Myocyte (in vitro differentiated cells): ENCODE measurements at regions not wholly inside any gene's neighbourhood (a gene's known extent, or its start where the extent isn't known, plus 50 kb on each side); places are given as distances from the start of the nearest gene placed in this dataset.
A peak's percentile ranks its signal among the peaks of the same experiment; 100 is the strongest.

Experiments used
- DNase-seq: peaks from one replicate; pipeline ENCODE4 v3.0.0-alpha.2; 2012; ENCODE audit warnings: low read depth

DNA sequence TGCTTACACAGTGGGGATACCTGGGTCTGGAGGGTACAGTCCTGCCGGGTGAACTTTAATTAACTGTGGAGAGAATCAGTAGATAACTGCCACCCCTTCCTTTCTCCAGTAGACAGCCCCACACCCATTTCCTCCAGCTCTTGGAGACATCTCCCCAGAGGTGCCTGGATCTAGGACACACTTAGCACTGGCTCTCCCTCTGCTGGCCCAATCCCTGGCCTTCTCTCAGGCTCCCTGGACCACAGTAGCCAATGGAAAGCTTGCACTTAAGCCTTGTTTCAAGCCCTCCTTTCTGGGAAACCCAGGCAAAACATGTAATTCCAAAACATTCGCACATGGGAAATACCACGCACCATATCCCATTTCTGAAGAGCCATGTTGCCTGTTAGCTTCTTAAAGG, 169.2 kb upstream of the GAS1 start:
- DNase-seq: no peak

- DNase-seq: no peak
Measured at GRCh38 chr9:87118594-87118993, 171.3 kb upstream of the GAS1 start.

- peak; percentile 73 for DNase-seq
Measured at GRCh38 chr9:87119328-87119881, 172.1 kb upstream of the GAS1 start.

DNA sequence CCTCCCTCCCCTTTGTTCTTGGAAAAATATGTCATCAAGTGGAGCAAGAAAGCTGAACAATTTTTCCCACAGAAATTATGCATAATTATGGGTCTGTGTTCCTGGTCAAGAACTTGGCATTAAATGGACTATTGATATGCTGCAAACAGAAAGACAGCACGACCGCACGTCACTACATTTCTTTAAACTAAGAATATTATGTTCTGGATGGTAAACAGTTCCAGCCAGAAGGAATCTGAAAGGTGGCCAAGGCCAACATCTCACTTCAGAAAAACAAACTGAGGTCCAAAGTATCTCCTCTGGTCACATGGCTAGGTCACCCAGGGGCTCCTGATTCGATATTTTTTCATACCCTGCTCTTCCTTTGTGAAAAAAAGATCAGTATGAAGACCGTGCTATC, 173.3 kb upstream of the GAS1 start:
- no peak for DNase-seq

DNA sequence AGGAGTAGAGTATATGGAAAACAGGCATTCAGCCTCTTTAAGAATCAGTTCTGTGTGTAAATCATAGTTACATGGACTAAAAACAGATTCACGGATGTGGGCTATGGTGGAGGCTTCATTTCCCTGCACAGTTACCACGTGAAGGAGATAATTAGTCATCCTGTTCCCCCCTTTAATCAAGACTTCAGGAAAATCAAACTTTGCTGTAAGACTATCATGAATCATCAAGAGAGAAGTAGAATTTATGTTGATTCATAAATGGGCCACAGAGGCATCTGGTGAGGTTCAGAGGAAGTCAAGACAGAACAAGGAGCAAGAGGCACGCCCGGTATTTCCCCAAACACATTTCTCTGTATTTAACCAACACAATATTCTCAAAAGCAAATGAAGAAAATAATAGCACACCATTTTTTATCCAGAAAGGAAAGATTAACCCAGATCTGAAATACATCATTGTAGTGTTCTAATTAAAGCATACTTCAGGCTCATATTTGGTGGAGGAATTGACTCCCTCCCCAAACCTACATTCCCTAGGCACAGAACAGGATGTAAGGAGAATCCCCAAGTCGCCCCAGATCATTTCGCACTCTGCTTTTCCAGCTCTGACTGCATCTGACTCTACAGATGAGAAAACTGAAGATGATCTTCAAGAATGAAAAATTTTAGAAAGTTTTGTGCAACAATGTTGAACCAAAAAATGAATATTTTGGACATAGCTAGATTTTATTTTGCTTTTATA, 175.8 kb upstream of the GAS1 start:
- DNase-seq: peak; percentile 74

DNA sequence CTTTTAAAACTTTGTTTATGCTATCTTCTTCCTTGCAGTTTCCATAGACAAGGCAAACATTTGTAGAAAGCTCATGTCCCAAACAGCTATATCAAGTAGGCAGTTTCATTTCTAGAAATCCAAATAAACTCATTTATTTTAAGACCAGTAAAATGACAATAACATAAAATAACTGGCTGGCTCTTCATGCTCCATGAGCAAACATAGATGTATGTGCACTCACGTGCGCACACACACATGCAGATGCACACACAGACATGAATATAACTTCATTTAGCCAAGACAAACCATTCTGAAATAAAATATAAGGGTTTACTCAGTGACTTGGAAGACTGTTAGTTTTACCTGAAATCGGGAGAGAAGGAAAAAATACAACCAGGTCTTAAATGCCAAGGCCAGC, 176.5 kb upstream of the GAS1 start:
- no peak for DNase-seq

DNA sequence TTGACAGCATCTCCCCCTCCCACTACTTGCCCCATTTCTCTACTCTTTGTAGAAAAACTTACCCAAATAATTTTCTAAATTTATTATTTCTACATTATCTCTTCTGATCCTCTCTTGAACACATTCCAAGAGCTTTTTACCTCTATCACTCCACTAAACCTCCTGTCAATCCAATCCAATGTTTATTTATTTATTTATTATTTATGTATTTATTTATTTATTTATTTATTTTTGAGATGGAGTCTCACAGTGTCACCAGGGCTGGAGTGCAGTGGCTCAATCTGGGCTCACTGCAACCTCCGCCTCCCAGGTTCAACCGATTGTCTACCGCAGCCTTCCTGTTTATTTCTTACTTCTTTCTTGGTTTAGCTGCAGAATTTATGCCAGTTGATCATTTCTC, 178.5 kb upstream of the GAS1 start:
- no peak for DNase-seq

- no peak for DNase-seq
Measured at GRCh38 chr9:87127543-87127942, 180.2 kb upstream of the GAS1 start.

DNA sequence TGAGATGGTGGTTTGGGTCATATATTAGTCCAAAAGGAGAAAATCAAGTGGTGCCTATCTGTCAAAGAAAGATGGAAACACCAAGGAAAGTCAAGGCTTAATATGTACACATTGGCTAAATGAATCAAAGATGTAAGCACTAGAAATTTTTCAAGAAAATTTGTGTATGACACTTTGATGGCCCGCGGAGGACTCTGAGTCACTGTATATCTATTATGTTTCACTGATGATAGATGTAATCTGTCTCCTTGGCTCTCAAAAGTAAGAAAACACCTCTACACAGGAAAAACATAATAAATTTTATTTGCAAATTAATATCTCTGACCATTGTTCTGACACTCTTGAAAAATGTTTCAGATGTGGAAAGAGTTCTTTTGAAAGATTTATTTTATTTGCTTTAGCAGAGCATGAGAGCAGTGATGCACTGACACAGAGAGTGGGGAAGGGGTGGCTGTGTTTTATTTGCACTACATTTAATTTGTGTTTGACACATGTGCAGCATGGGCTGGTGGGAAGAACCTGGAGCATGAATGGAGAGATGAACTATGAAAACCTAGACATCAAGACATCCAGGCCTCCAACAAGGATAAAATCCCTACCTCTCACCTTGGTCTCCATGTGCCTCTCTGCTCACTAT, 180.8 kb upstream of the GAS1 start:
- DNase-seq: no peak

GRCh38 chr9:87128844-87129493, 181.7 kb upstream of the GAS1 start:
- DNase-seq: no peak

DNA sequence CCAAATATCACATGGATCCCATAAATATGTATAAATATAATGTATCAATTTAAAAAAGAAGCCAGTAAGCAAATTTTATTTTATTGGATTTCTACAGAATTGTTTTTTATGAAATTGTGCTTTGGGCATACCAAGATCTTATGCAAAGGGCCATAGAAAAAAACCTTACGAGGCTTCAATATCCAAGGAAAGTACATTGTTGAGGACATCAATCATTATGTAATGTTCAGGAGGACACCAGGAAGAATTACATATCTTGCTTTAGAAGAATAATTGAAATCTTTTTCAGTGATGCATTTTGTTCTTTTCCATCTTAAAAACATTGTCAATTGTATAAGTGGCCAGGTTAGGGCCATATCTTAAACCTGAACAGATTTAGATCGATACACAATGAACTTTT, 187.8 kb upstream of the GAS1 start:
- no peak for DNase-seq

- no peak for DNase-seq
Measured at GRCh38 chr9:87137718-87138117, 190.4 kb upstream of the GAS1 start.

DNA sequence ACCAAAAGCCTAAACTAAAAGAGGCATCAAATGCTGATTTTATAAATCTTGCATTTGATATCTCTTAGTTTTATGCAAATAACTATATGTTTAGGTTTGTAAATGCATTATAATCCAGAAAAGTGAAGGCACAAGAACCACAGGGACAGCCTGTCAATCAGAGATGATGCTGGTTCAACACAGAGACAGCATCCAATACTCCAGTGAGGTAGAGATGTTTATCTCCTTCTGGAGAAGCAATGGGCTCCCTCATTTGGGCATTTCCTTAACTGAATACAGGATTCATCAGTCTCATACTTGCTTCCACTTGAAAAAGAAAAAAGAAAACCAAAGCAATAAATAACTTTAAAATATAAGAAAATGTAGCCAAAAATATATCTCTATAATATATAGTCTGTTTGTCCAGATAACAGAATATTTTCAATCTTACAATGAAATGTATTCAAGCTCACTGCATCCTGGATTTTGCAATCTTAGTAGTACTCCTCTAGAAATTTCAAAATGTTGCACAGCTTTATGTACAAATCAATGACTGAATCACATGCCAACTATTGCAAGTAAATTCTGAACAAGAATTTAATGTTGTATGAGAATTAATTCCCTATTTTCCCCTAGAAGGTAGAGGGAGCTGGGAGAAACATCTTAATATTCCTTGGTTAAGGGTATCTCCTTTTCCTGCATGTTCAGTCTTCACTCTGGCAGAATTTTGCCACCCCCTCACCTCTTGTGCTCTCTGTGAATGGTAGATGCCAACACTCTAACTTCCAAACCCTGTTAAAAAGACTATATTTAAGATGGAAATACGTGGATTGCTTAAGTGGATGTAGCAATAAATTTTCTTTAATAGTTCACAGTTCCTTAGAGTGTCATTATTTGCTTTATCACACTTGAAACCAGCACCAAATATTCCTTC, 191.1 kb upstream of the GAS1 start:
- no peak for DNase-seq

DNA sequence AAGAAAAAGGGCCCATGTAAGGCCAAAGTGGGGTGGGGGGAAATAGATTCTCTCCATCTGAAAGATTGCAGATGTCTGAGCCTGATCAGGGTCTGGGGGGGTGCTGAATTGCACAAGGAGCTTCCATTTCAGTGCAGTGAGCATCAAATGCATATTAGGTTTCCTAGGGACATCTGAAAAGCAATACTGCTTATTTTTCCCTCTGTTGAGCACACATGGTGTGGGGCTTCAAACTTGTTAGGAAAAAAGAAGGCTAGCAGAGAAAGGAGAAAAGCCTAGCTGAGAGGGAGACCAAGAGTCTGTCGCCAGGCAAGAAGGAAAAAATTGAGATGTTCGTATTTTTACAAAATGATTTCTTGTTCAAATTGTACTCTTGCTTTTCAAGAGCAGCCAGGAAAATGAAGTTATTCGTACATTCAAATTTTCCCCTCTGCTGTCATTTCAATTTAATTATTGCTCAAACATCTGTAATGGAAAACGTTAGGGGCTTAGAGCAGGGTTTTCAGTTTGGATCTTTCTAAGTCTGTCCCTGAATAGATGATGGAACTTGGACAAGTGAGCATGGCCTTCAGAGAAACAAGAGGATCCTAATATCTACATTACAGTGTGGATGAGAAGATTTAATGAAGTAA, 191.9 kb upstream of the GAS1 start:
- no peak for DNase-seq

DNA sequence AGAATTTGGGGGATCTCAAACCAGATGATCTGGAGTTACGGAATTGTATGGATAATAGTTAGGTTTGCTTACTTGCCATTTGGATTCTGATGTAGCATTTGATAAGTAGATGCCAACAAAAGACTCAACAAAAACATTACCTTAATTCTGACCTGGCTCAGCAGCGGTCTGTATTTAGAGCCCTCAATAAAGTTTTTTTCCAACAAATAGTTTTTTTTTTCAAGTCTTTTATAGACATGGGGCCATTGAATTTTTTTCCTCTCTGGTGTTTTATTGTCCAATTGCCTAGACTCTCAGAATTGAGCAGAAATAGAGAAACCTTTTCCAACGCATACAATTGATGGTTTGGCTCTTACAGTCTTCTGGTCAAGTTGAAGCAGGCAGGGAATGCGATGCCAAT, 192.8 kb upstream of the GAS1 start:
- DNase-seq: no peak

GRCh38 chr9:87140605-87141109, 193.4 kb upstream of the GAS1 start:
- DNase-seq: peak; percentile 98

DNA sequence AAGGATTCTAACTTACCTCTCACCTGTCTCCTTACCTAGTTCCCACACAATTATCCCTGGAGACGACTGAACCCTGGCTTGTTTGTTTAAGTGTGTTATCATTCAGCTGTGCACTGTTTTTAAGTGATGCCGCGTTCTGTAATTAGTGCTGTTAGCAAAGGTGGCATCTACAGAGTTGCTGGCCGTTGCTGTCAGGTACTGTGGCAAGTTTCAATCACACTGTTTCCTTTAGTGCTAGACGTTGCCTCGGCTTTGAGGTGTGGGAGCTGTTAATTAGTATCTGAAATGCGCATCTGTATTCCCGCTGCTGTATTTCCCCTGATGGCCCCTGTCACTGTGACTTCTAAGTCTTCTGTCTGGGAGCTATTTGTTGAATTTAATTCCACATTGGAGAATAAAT, 193.8 kb upstream of the GAS1 start:
- DNase-seq: no peak

GRCh38 chr9:87146933-87147332, 199.6 kb upstream of the GAS1 start:
- DNase-seq: no peak

DNA sequence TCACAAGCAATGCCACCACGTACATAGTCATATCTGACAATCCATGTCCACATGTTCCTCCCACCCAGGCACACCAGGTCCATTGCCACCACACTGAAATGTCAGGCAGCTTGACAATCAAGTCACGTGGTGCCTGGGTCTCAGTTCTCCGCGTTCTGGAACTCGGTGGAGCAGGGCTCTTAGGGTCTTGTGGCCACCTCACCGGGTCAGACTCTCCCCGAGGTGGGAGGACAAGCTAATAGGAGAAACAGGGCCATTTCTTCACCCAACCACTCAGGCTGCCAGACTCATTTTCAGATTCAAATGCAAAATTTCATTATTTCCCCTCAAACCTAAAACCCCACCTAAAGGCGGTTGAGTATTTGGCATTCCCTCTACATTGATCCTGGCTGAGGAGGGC, 200.5 kb upstream of the GAS1 start:
- no peak for DNase-seq

DNA sequence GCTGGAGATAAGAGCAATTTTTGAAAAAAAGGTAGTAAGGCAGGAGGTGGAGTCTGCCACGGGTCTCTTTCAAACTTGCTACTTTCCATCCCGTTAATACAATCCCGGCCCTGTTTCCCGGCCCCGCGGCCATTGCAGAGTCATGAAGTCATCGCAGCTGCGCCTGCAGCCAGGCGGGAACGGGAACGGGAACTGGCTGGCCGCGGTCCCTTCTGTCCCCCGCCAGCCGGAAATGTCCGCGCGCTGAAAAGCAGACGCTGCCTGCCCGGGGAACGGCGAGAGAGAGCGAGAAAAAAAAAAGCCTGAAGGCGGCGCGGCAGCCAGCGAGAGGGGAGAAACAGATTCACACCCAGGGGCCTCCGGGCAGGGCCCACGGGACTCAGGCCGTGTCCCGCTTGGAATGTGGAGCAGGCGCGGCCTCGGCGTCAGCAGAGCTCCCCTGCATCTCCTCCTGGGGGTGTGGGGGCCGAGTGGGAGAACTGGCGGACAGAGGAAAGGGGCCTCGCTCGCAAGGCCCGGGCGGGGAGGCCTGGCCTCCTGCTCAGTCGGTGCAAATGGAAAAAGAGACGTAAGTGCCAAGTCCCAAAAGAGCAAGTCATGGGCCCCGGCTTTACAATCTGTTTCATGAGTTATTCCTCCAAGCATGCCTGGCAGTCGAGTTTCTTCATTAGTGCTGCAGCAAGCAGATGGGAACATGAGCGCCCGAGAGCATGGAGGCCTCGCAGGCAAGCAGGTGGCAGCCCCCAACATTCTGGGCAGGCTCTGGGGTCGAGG, 201.2 kb upstream of the GAS1 start:
- peak; percentile 93 for DNase-seq
